ENCODE measurements at regions not wholly inside any gene's neighbourhood (a gene's known extent, or its start where the extent isn't known, plus 50 kb on each side); places are given as distances from the start of the nearest gene placed in this dataset.

GRCh38 chr16:79668502-79668901 is 68.0 kb upstream of the MAF start:
- DNase-seq: no peak

DNA sequence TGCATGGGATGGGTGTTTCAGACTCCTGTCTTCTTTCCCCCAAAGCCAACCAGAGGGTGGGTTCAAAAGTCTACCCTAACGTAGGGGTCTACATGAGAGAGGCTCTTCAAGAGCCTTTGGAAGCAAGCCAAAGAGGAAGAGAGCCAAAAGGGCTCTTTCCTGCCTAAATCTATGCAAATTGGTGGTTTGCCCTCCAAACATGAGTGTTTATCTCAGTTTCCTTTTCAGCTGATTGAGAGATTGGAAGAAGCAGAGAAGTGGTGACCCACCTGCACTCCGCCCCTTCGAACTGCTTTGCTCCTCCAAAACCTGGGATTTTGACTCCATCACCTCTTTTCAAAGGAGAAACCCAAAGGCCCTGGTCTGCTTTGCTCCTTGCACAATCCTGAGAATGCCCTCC is 65.4 kb upstream of the MAF start:
- DNase-seq: no peak

DNA sequence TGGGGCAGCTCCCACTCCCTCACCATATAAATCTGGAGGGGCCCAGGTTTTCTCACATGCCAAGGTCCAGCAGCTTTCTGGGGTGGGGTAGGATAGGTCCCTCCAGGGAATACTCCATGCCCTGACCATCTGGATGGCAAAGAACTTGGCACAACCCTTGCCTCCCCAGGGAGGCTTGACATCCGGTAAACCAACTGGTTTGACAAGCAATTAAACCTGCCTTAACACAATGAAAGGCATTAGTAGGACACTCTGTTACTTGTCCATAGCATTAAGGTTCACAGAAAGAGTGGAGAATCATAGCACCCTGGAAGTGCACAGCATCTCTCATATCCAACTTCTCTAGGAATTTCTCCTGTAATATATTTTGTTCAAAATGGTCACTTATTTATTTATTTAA is 63.9 kb upstream of the MAF start:
- DNase-seq: no peak

DNA sequence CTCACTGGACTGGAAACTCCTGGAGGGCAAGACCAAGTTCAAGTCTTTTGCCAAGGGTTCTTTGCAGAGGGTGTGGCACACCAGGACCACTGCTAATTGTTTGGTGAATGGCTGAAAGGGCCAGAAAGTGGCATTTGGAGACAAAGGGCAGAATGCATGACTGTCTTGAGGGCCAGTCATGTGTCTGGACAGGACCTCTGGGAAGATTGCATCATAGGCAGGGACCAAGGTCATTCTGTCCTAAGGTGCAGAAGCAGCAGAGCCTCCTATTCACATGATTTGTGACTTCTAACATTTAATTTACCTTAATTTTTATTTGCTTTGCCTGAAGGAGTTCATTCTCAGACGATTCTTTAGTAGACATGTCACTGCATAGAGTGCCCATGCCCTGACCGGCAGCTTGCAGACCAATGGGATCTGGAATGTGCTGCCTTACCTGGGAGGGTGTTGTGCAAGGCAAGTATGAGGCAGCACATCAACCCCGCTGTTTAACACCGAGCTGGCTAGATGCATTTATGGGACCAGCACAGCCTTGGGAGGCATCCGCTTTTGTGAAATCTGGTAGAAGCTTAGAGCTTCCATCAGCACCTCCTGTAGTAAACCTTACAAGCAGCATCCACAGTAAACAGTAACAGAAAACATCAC is 62.3 kb upstream of the MAF start:
- no peak for DNase-seq

GRCh38 chr16:79662122-79662521 is 61.6 kb upstream of the MAF start:
- no peak for DNase-seq

DNA sequence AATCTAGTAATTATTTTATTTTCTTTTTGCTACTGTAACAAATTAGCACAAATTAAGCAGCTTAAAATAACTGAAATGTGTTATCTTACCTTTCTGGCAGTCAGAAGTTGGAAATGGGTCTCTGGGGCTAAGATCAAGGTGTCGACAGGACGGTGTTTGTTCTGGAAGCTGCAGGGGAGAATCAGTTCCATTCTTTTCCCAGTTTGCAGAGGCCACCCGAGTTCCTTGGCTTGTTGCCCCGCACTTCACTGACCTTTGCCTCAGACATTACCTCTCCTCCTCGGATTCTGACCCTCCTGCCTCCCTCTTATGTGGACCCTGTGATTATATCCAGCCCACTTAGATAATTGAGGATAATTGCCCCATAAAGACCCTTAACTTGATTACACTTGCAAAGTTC is 61.0 kb upstream of the MAF start:
- DNase-seq: no peak

- DNase-seq: no peak
These were observed 58.8 kb upstream of the MAF start for GRCh38 chr16:79659344-79659743.

DNA sequence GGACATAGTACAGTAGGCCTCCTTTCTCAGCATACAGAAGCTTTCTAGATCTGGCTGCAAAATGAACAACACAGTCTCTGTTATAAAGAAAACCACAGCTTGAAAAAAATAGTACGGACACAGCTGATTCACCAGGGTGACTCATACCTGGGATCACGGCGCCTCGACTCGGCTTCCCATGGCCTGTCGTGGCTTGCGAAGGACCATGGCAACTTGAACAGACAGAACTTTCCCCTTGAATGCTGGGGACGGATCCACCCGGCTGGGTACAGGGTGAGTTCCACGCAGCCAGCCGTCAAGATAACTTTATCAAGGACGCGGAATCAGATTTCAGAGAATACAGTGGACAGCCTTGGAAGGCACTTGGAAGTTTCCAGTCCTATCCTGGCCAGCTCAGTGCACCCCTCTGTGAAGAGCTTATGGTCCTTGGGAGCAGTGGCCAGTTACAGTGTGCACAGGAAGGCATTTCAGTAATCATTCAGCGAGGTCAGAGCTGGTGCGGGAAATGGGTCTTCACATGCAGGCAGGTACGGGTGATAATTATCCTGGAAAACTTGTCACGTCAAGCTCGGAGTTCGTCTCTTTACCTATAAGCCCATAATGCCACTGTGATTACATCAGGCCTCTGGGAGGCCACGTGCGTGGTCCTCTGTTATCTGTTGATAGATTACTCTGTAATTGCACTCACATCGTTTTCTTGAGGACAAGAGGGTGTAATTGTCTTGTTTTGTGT is 57.9 kb upstream of the MAF start:
- DNase-seq: no peak

GRCh38 chr16:79656553-79657115 is 56.1 kb upstream of the MAF start:
- peak; percentile 68 to 69 for DNase-seq

DNA sequence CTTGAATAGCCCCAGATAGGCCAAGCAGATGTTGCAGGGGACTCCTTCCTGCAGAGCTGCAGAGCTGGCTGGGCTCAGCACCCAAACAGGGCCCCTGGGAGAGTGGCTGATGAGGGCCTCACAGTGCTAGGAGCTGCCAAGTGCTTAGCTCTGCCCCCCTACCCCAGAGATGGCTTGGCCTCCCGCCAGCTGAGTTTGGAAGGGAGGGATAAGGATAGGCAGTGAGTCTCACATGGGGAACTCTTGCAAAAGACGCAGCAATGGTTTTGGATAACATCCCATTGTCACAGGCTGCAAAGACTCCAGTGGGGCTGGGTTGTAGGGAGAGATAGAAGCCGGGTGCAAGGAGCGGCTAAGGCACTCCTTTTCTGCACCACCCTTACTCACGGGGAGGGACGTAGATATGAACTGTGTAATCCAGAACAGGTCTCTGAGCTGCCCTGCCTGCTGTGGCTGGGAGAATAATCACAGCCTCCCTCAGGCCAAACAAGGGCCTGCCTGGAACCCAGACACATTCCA is 52.9 kb upstream of the MAF start:
- peak in 1 of 2 experiments; percentile 56 for DNase-seq

DNA sequence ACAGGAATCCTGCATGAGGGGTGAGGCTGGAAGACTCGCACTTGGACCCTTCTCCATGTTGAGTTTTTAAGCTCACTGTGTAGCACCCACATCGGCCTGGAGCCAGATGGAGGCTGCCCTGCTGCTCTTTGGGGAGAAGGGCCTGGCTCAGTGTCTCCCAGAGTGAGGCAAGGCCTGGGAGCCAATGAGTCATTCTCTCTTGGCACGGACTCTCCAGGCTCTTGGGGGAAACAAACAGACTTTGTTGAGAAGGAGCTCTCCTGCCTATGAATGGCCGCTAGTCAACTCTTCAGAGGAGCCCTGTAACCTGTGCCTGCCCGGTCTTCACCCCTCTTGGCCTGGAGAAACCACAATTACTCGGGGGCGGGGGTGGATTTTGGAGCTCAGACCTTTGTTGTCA is 50.8 kb upstream of the MAF start:
- DNase-seq: no peak

All from NCI-H187 (cell line).